ENCODE measurements at regions not wholly inside any gene's neighbourhood (a gene's known extent, or its start where the extent isn't known, plus 50 kb on each side); places are given as distances from the start of the nearest gene placed in this dataset.

GRCh38 chr12:85352016-85352415 is 72.0 kb downstream of the ALX1 start:
- ChIA-PET CTCF (interaction anchor here (1.3 kb wide), 1 partner anchor 116 kb away, joined by 6 read pairs; no protein-coding TSS in a partner anchor), POLR2A (interaction anchor here (0.7 kb wide), 1 partner anchor 286 kb away, joined by 3 read pairs; no protein-coding TSS in a partner anchor)
- no peak for TF ChIP-seq CTCF (IDR thresholded peaks at IDR 0.05; ENCODE audit: unreplicated experiment)
- no peak for DNase-seq (ENCODE audit: unreplicated experiment)
- Mint-ChIP-seq H3K4me3 (ENCODE audit: unreplicated experiment) (no peak overlapping the region), H3K9me3 (ENCODE audit: unreplicated experiment) (no peaks in the 10 kb centered on the region), H3K4me1 (ENCODE audit: insufficient read depth, unreplicated experiment) (no peaks in the 10 kb centered on the region), H3K27me3 (ENCODE audit: insufficient read depth, unreplicated experiment) (no peaks in the 10 kb centered on the region), H3K36me3 (ENCODE audit: insufficient read depth, unreplicated experiment) (no peaks in the 10 kb centered on the region), H3K27ac (ENCODE audit: low read depth, unreplicated experiment) (no peak overlapping the region)
- intact Hi-C loops (cut with micrococcal nuclease) = no loop called here
- BruUV-seq (replicated peaks) = no TSS peak

- no peak for TF ChIP-seq CTCF (IDR thresholded peaks at IDR 0.05; ENCODE audit: unreplicated experiment)
- DNase-seq (ENCODE audit: unreplicated experiment) = peak; percentile 6
- ChIA-PET POLR2A (no interaction called here), CTCF (interaction anchor here (0.7 to 1.6 kb wide), 2 partner anchors 11 to 46 kb away, joined by 4 to 9 read pairs; no protein-coding TSS in a partner anchor)
- H3K4me1 Mint-ChIP-seq (ENCODE audit: insufficient read depth, unreplicated experiment) = no peaks in the 10 kb centered on the region
- no peaks in the 10 kb centered on the region for H3K27me3 Mint-ChIP-seq (ENCODE audit: insufficient read depth, unreplicated experiment)
- H3K4me3 Mint-ChIP-seq (ENCODE audit: unreplicated experiment) = no peak overlapping the region
- no TSS peak for BruUV-seq (replicated peaks)
- no peaks in the 10 kb centered on the region for H3K36me3 Mint-ChIP-seq (ENCODE audit: insufficient read depth, unreplicated experiment)
- intact Hi-C loops (cut with micrococcal nuclease) = no loop called here
- H3K9me3 Mint-ChIP-seq (ENCODE audit: unreplicated experiment) = no peaks in the 10 kb centered on the region
- no peak overlapping the region for H3K27ac Mint-ChIP-seq (ENCODE audit: low read depth, unreplicated experiment)
Measured at GRCh38 chr12:85356596-85357385, 76.8 kb downstream of the ALX1 start.

DNA sequence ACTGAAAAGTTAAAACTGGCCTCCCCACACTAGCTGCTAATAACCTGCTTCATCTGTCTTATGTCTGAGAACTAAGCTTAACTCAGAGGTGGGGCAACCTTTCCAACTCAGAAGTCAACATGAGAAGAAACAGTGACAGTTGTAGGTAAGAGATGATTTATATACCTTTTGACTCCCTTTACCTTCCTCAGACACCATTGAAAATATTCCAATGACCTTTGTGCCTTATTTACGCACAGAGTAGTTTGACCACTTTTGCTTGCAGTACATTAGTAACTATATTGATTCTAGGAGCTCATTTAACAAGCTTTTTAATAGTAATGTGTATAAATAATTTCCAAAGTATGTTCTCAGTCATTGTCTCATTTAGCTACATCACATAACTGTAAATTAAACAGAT is 77.6 kb downstream of the ALX1 start:
- no TSS peak for BruUV-seq (replicated peaks)
- H3K4me1 Mint-ChIP-seq (ENCODE audit: insufficient read depth, unreplicated experiment) = no peaks in the 10 kb centered on the region
- CTCF ChIA-PET = interaction anchor here (0.7 to 1.6 kb wide), 2 partner anchors 10 to 47 kb away, joined by 4 to 9 read pairs; no protein-coding TSS in a partner anchor
- H3K36me3 Mint-ChIP-seq (ENCODE audit: insufficient read depth, unreplicated experiment) = no peaks in the 10 kb centered on the region
- no peak for DNase-seq (ENCODE audit: unreplicated experiment)
- H3K4me3 Mint-ChIP-seq (ENCODE audit: unreplicated experiment) = no peak overlapping the region
- H3K9me3 Mint-ChIP-seq (ENCODE audit: unreplicated experiment) = no peaks in the 10 kb centered on the region
- POLR2A ChIA-PET = no interaction called here
- H3K27me3 Mint-ChIP-seq (ENCODE audit: insufficient read depth, unreplicated experiment) = no peaks in the 10 kb centered on the region
- no peak for TF ChIP-seq CTCF (IDR thresholded peaks at IDR 0.05; ENCODE audit: unreplicated experiment)
- intact Hi-C loops (cut with micrococcal nuclease) = no loop called here
- no peak overlapping the region for H3K27ac Mint-ChIP-seq (ENCODE audit: low read depth, unreplicated experiment)

GRCh38 chr12:85358715-85359114 is 78.7 kb downstream of the ALX1 start:
- ChIA-PET POLR2A (no interaction called here), CTCF (no interaction called here)
- Mint-ChIP-seq H3K4me3 (ENCODE audit: unreplicated experiment) (no peak overlapping the region), H3K27ac (ENCODE audit: low read depth, unreplicated experiment) (no peak overlapping the region), H3K27me3 (ENCODE audit: insufficient read depth, unreplicated experiment) (no peaks in the 10 kb centered on the region), H3K4me1 (ENCODE audit: insufficient read depth, unreplicated experiment) (no peaks in the 10 kb centered on the region), H3K36me3 (ENCODE audit: insufficient read depth, unreplicated experiment) (no peaks in the 10 kb centered on the region), H3K9me3 (ENCODE audit: unreplicated experiment) (no peaks in the 10 kb centered on the region)
- TF ChIP-seq CTCF (IDR thresholded peaks at IDR 0.05; ENCODE audit: unreplicated experiment) = no peak
- intact Hi-C loops (cut with micrococcal nuclease) = no loop called here
- BruUV-seq (replicated peaks) = no TSS peak
- DNase-seq (ENCODE audit: unreplicated experiment) = no peak

Measured in MCF 10A (cell line).